ENCODE measurements at regions not wholly inside any gene's neighbourhood (a gene's known extent, or its start where the extent isn't known, plus 50 kb on each side); places are given as distances from the start of the nearest gene placed in this dataset.

- no peak overlapping the region for H3K9ac ChIP-seq (ENCODE audit: low read length in 3 of 3)
- no peak overlapping the region for H3K27ac ChIP-seq (ENCODE audit: low read depth in 2 of 2, low read length in 2 of 2)
- no peak overlapping the region for H3K4me3 ChIP-seq (ENCODE audit: low read length in 3 of 3)
- no peaks in the 10 kb centered on the region for H3K9me3 ChIP-seq (ENCODE audit: control insufficient read depth in 2 of 3, insufficient read depth in 1 of 3, low read length in 3 of 3)
- H3K36me3 ChIP-seq (ENCODE audit: control insufficient read depth in 2 of 3, insufficient read depth in 3 of 3, low read length in 3 of 3): no peaks in the 10 kb centered on the region
- no peak for DNase-seq
- no peaks in the 10 kb centered on the region for H3K4me1 ChIP-seq (ENCODE audit: control insufficient read depth in 2 of 3, insufficient read depth in 2 of 3, low read depth in 1 of 3, low read length in 3 of 3)
- no peak for FAIRE-seq
- no peak for TF ChIP-seq CTCF (IDR thresholded peaks at IDR 0.05; ENCODE audit: borderline replicate concordance, extremely low read depth, insufficient read depth)
- intact Hi-C loops (cut with DNase I): no loop called here
- no peaks in the 10 kb centered on the region for H3K27me3 ChIP-seq (ENCODE audit: control insufficient read depth, insufficient read depth, low read length)
These were observed 91.1 kb upstream of the WSCD2 start for GRCh38 chr12:108037960-108038359.

- H3K36me3 ChIP-seq (ENCODE audit: control insufficient read depth in 2 of 3, insufficient read depth in 3 of 3, low read length in 3 of 3): no peaks in the 10 kb centered on the region
- no peak for DNase-seq
- no peak overlapping the region for H3K9ac ChIP-seq (ENCODE audit: low read length in 3 of 3)
- no peak overlapping the region for H3K4me3 ChIP-seq (ENCODE audit: low read length in 3 of 3)
- H3K27me3 ChIP-seq (ENCODE audit: control insufficient read depth, insufficient read depth, low read length): no peaks in the 10 kb centered on the region
- no peak for FAIRE-seq
- no peak for TF ChIP-seq CTCF (IDR thresholded peaks at IDR 0.05; ENCODE audit: borderline replicate concordance, extremely low read depth, insufficient read depth)
- no peak overlapping the region for H3K27ac ChIP-seq (ENCODE audit: low read depth in 2 of 2, low read length in 2 of 2)
- intact Hi-C loops (cut with DNase I): no loop called here
- H3K9me3 ChIP-seq (ENCODE audit: control insufficient read depth in 2 of 3, insufficient read depth in 1 of 3, low read length in 3 of 3): no peaks in the 10 kb centered on the region
- H3K4me1 ChIP-seq (ENCODE audit: control insufficient read depth in 2 of 3, insufficient read depth in 2 of 3, low read depth in 1 of 3, low read length in 3 of 3): no peaks in the 10 kb centered on the region
These were observed 89.3 kb upstream of the WSCD2 start for GRCh38 chr12:108039794-108040193.

GRCh38 chr12:108040947-108041346, 88.1 kb upstream of the WSCD2 start:
- Histone ChIP-seq H3K27me3 (ENCODE audit: control insufficient read depth, insufficient read depth, low read length) (no peaks in the 10 kb centered on the region), H3K9ac (ENCODE audit: low read length in 3 of 3) (no peak overlapping the region), H3K27ac (ENCODE audit: low read depth in 2 of 2, low read length in 2 of 2) (no peak overlapping the region), H3K4me3 (ENCODE audit: low read length in 3 of 3) (no peak overlapping the region), H3K4me1 (ENCODE audit: control insufficient read depth in 2 of 3, insufficient read depth in 2 of 3, low read depth in 1 of 3, low read length in 3 of 3) (no peaks in the 10 kb centered on the region), H3K36me3 (ENCODE audit: control insufficient read depth in 2 of 3, insufficient read depth in 3 of 3, low read length in 3 of 3) (no peaks in the 10 kb centered on the region), H3K9me3 (ENCODE audit: control insufficient read depth in 2 of 3, insufficient read depth in 1 of 3, low read length in 3 of 3) (no peaks in the 10 kb centered on the region)
- no peak for TF ChIP-seq CTCF (IDR thresholded peaks at IDR 0.05; ENCODE audit: borderline replicate concordance, extremely low read depth, insufficient read depth)
- intact Hi-C loops (cut with DNase I): no loop called here
- DNase-seq: peak in 2 of 5 donors; percentile 33 to 35
- no peak for FAIRE-seq

- H3K9ac ChIP-seq (ENCODE audit: low read length in 3 of 3): no peak overlapping the region
- no peaks in the 10 kb centered on the region for H3K36me3 ChIP-seq (ENCODE audit: control insufficient read depth in 2 of 3, insufficient read depth in 3 of 3, low read length in 3 of 3)
- FAIRE-seq (no peak), DNase-seq (peak in 1 of 5 donors; percentile 16)
- H3K4me1 ChIP-seq (ENCODE audit: control insufficient read depth in 2 of 3, insufficient read depth in 2 of 3, low read depth in 1 of 3, low read length in 3 of 3): peaks cover 0 to 6% (median 0%) of the 10 kb centered on the region in 3 donors
- TF ChIP-seq CTCF (IDR thresholded peaks at IDR 0.05; ENCODE audit: borderline replicate concordance, extremely low read depth, insufficient read depth): no peak
- intact Hi-C loops (cut with DNase I): no loop called here
- no peaks in the 10 kb centered on the region for H3K27me3 ChIP-seq (ENCODE audit: control insufficient read depth, insufficient read depth, low read length)
- no peaks in the 10 kb centered on the region for H3K9me3 ChIP-seq (ENCODE audit: control insufficient read depth in 2 of 3, insufficient read depth in 1 of 3, low read length in 3 of 3)
- no peak overlapping the region for H3K27ac ChIP-seq (ENCODE audit: low read depth in 2 of 2, low read length in 2 of 2)
- no peak overlapping the region for H3K4me3 ChIP-seq (ENCODE audit: low read length in 3 of 3)
These were observed 85.8 kb upstream of the WSCD2 start for GRCh38 chr12:108043286-108043685.

Data from kidney (tissue), 13 donors.